ENCODE measurements at regions not wholly inside any gene's neighbourhood (a gene's known extent, or its start where the extent isn't known, plus 50 kb on each side); places are given as distances from the start of the nearest gene placed in this dataset.
"Not testable (repeated sequence)": the region's sequence is repeated elsewhere in the genome, so short reads cannot be mapped to it uniquely, and the experiment has no call there.

GRCh38 chr4:23504083-23504482, 385.8 kb downstream of the PPARGC1A start:
- DNase-seq, result no peak

- DNase-seq, result no peak
Observed at GRCh38 chr4:23500894-23501449, 388.9 kb downstream of the PPARGC1A start.

- DNase-seq, result no peak
Observed at GRCh38 chr4:23485801-23486200, 404.0 kb downstream of the PPARGC1A start.

- no peak for DNase-seq
Observed at GRCh38 chr4:23484689-23485088, 405.2 kb downstream of the PPARGC1A start.

GRCh38 chr4:23483320-23483960, 406.4 kb downstream of the PPARGC1A start:
- no peak for DNase-seq

- no peak for DNase-seq
Observed at GRCh38 chr4:23481566-23481965, 408.3 kb downstream of the PPARGC1A start.

GRCh38 chr4:23477905-23478304, 411.9 kb downstream of the PPARGC1A start:
- DNase-seq, result no peak

- no peak for DNase-seq
Observed at GRCh38 chr4:23476515-23477090, 413.2 kb downstream of the PPARGC1A start.

- no peak for DNase-seq
Observed at GRCh38 chr4:23463071-23463470, 426.8 kb downstream of the PPARGC1A start.

- DNase-seq, result no peak
Observed at GRCh38 chr4:23458054-23458453, 431.8 kb downstream of the PPARGC1A start.

GRCh38 chr4:23456864-23457263, 433.0 kb downstream of the PPARGC1A start:
- DNase-seq, result no peak

- DNase-seq, result no peak
Observed at GRCh38 chr4:23455456-23456158, 434.2 kb downstream of the PPARGC1A start.

- DNase-seq, result no peak
Observed at GRCh38 chr4:23441530-23442069, 448.2 kb downstream of the PPARGC1A start.

GRCh38 chr4:23438764-23439163, 451.1 kb downstream of the PPARGC1A start:
- no peak for DNase-seq

- no peak for DNase-seq
Observed at GRCh38 chr4:23429497-23429896, 460.4 kb downstream of the PPARGC1A start.

- DNase-seq, result no peak
Observed at GRCh38 chr4:23425570-23425969, 464.3 kb downstream of the PPARGC1A start.

GRCh38 chr4:23423540-23423939, 466.3 kb downstream of the PPARGC1A start:
- no peak for DNase-seq

GRCh38 chr4:23422878-23423277, 467.0 kb downstream of the PPARGC1A start:
- DNase-seq, result no peak

GRCh38 chr4:23413631-23414030, 476.2 kb downstream of the PPARGC1A start:
- no peak for DNase-seq

- no peak for DNase-seq
Observed at GRCh38 chr4:23412701-23413100, 477.1 kb downstream of the PPARGC1A start.

GRCh38 chr4:23408913-23409312, 480.9 kb downstream of the PPARGC1A start:
- not testable (repeated sequence) for DNase-seq

GRCh38 chr4:23401572-23401971, 488.3 kb downstream of the PPARGC1A start:
- no peak for DNase-seq

GRCh38 chr4:23392860-23393458, 496.9 kb downstream of the PPARGC1A start:
- DNase-seq, result no peak
